HL-60 (cell line): ENCODE measurements at regions not wholly inside any gene's neighbourhood (a gene's known extent, or its start where the extent isn't known, plus 50 kb on each side); places are given as distances from the start of the nearest gene placed in this dataset.

Experiments
- GABPA ChIP-seq: IDR thresholded peaks from 2 replicates; pipeline ENCODE4 v1.6.1; 2012; ENCODE audit warnings: low read depth
- POLR2AphosphoS5 ChIP-seq: IDR thresholded peaks from 2 replicates; pipeline ENCODE4 v1.6.1; 2012; ENCODE audit warnings: low read depth
- SPI1 ChIP-seq: IDR thresholded peaks from 2 replicates; pipeline ENCODE4 v1.6.1; 2012; ENCODE audit warnings: low read depth, mild to moderate bottlenecking, borderline replicate concordance
- TF ChIP-seq, protein P1 (sequence below): IDR thresholded peaks from one replicate; pipeline ENCODE4 v1.5.1; 2011; ENCODE audit warnings: low read length, control low read depth, inconsistent platforms; ENCODE audit not compliant: insufficient read depth
- TF ChIP-seq, protein P2 (sequence below): IDR thresholded peaks from 2 replicates; pipeline ENCODE4 v1.6.1; 2012; ENCODE audit warnings: low read depth; ENCODE audit not compliant: insufficient replicate concordance

DNA sequence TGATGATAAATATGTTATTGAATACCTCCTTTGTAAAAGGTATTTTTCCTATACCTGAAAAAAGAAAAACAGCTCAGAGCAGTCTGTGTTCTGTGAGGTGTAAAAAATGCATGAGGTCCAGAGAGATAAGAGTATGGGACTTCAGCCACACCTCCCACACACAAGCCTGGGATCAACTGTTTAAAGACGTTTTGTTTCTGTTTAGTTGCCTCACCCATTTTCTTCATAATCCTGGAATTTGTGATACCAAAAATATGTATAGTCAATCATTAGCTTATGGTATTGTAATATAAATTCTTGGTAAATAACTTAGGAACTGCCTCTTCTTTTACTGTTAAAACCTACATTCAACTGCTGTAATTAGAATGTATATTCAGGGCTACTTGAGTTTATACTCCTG, 1322.9 kb upstream of the TMEFF2 start:
- TF ChIP-seq, protein P1, sequence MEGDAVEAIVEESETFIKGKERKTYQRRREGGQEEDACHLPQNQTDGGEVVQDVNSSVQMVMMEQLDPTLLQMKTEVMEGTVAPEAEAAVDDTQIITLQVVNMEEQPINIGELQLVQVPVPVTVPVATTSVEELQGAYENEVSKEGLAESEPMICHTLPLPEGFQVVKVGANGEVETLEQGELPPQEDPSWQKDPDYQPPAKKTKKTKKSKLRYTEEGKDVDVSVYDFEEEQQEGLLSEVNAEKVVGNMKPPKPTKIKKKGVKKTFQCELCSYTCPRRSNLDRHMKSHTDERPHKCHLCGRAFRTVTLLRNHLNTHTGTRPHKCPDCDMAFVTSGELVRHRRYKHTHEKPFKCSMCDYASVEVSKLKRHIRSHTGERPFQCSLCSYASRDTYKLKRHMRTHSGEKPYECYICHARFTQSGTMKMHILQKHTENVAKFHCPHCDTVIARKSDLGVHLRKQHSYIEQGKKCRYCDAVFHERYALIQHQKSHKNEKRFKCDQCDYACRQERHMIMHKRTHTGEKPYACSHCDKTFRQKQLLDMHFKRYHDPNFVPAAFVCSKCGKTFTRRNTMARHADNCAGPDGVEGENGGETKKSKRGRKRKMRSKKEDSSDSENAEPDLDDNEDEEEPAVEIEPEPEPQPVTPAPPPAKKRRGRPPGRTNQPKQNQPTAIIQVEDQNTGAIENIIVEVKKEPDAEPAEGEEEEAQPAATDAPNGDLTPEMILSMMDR: no peak
- TF ChIP-seq POLR2AphosphoS5 (no peak), SPI1 (no peak), GABPA (no peak)
- TF ChIP-seq, protein P2, sequence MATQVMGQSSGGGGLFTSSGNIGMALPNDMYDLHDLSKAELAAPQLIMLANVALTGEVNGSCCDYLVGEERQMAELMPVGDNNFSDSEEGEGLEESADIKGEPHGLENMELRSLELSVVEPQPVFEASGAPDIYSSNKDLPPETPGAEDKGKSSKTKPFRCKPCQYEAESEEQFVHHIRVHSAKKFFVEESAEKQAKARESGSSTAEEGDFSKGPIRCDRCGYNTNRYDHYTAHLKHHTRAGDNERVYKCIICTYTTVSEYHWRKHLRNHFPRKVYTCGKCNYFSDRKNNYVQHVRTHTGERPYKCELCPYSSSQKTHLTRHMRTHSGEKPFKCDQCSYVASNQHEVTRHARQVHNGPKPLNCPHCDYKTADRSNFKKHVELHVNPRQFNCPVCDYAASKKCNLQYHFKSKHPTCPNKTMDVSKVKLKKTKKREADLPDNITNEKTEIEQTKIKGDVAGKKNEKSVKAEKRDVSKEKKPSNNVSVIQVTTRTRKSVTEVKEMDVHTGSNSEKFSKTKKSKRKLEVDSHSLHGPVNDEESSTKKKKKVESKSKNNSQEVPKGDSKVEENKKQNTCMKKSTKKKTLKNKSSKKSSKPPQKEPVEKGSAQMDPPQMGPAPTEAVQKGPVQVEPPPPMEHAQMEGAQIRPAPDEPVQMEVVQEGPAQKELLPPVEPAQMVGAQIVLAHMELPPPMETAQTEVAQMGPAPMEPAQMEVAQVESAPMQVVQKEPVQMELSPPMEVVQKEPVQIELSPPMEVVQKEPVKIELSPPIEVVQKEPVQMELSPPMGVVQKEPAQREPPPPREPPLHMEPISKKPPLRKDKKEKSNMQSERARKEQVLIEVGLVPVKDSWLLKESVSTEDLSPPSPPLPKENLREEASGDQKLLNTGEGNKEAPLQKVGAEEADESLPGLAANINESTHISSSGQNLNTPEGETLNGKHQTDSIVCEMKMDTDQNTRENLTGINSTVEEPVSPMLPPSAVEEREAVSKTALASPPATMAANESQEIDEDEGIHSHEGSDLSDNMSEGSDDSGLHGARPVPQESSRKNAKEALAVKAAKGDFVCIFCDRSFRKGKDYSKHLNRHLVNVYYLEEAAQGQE: no peak
